ENCODE measurements at regions not wholly inside any gene's neighbourhood (a gene's known extent, or its start where the extent isn't known, plus 50 kb on each side); places are given as distances from the start of the nearest gene placed in this dataset.

DNA sequence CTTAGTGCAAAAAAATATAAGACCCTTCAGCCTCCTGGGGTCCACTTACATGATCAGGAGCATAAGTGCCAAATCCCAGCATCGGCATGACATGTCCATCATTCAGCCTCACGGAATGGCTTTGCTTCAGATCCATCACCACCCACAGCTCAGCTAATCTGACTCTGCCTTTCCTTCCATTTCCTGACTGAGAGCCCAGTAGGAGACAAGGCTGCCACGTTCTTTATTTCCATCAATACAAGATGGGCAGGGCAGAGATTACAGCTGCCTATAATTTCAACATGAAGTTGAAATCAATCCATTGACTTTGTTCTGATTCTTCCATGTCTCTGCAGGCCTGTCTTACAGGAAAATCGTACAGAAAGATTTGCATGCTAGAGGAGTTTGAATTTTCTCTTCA, 76.4 kb upstream of the UCN3 start:
- no peaks in the 10 kb centered on the region for H4K20me1 ChIP-seq (ENCODE audit: insufficient read depth, low read length)
- no peaks in the 10 kb centered on the region for H3K27me3 ChIP-seq (ENCODE audit: control insufficient read depth, insufficient read depth, low read length)
- no peak for DNase-seq
- no peak overlapping the region for H3K4me3 ChIP-seq (ENCODE audit: insufficient read depth, low read depth, low read length)
- H3K4me2 ChIP-seq (ENCODE audit: low read depth, low read length), result no peak overlapping the region
- H3K36me3 ChIP-seq (ENCODE audit: control insufficient read depth, insufficient read depth, low read length), result no peaks in the 10 kb centered on the region
- no peak overlapping the region for H3K23ac ChIP-seq (ENCODE audit: low read depth, low read length)
- no peak overlapping the region for H3K4ac ChIP-seq (ENCODE audit: low read depth, low read length)
- H3K4me1 ChIP-seq (ENCODE audit: control insufficient read depth, insufficient read depth, low read length), result peaks cover 9% of the 10 kb centered on the region
- no CpG with 5 or more reads among the region's 4 CpGs for WGBS, 2 experiments (ENCODE audit: extremely low coverage in 2 of 2, insufficient read length in 1 of 2)
- in situ Hi-C loops (cut with MboI; ENCODE audit: low sequenced_read_pairs), result loop anchor here (10.0 kb wide), 1 partner anchor 444 kb away; no protein-coding TSS in a partner anchor
- dilution Hi-C loops (cut with HindIII; ENCODE audit: low sequenced_read_pairs, unreplicated experiment), result no loop called here
- BruUV-seq (replicated peaks), result no TSS peak
- H3K9me3 ChIP-seq (ENCODE audit: control insufficient read depth, insufficient read depth, low read length), result no peaks in the 10 kb centered on the region
- H2AK9ac ChIP-seq (replicated peaks; ENCODE audit: low read depth, low read length, poor library complexity), result no peak overlapping the region
- no peak overlapping the region for H3K27ac ChIP-seq (ENCODE audit: insufficient read depth, low read length)
- H4K8ac ChIP-seq (ENCODE audit: low read depth in 2 of 2, low read length in 2 of 2), result no peak overlapping the region
- no peak overlapping the region for H2AK5ac ChIP-seq (ENCODE audit: low read depth, low read length)
- ATAC-seq (ENCODE audit: low read depth), result no peak
- no peak overlapping the region for H4K5ac ChIP-seq (ENCODE audit: low read depth, low read length)
- H2AFZ ChIP-seq (replicated peaks; ENCODE audit: low read length, poor library complexity), result no peak overlapping the region
- H3K9me1 ChIP-seq (ENCODE audit: insufficient read depth, low read length), result 0 out of 2 replicates have a peak, but pooled peaks cover 10% of the 10 kb centered on the region
- ChIA-PET CTCF (interaction anchor here (1.5 kb wide), 1 partner anchor 11 kb away, joined by 3 read pairs; no protein-coding TSS in a partner anchor), POLR2A (ENCODE audit: unreplicated experiment) (no interaction called here)
- no peaks in the 10 kb centered on the region for H3K79me1 ChIP-seq (ENCODE audit: low read depth in 1 of 2, low read length in 2 of 2)
- H3K18ac ChIP-seq (ENCODE audit: low read depth, low read length), result no peak overlapping the region
- no peak for TF ChIP-seq NFE2L2 (IDR thresholded peaks at IDR 0.05; ENCODE audit: low read depth, low read length)
- no peak for TF ChIP-seq SMC3 (IDR thresholded peaks at IDR 0.05; ENCODE audit: low read depth, low read length)
- no peak for TF ChIP-seq POLR2A (IDR thresholded peaks at IDR 0.05; ENCODE audit: low read depth, low read length)
- no peak for TF ChIP-seq BHLHE40 (IDR thresholded peaks at IDR 0.05; ENCODE audit: low read depth, low read length)
- TF ChIP-seq MAFK (IDR thresholded peaks at IDR 0.05; ENCODE audit: low read depth, low read length), result no peak
- TF ChIP-seq RFX5 (IDR thresholded peaks at IDR 0.05; ENCODE audit: low read depth, low read length), result no peak
- TF ChIP-seq, protein P1, sequence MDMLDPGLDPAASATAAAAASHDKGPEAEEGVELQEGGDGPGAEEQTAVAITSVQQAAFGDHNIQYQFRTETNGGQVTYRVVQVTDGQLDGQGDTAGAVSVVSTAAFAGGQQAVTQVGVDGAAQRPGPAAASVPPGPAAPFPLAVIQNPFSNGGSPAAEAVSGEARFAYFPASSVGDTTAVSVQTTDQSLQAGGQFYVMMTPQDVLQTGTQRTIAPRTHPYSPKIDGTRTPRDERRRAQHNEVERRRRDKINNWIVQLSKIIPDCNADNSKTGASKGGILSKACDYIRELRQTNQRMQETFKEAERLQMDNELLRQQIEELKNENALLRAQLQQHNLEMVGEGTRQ (IDR thresholded peaks at IDR 0.05; ENCODE audit: low read depth, low read length), result no peak
- TF ChIP-seq, protein P2, sequence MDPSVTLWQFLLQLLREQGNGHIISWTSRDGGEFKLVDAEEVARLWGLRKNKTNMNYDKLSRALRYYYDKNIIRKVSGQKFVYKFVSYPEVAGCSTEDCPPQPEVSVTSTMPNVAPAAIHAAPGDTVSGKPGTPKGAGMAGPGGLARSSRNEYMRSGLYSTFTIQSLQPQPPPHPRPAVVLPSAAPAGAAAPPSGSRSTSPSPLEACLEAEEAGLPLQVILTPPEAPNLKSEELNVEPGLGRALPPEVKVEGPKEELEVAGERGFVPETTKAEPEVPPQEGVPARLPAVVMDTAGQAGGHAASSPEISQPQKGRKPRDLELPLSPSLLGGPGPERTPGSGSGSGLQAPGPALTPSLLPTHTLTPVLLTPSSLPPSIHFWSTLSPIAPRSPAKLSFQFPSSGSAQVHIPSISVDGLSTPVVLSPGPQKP (IDR thresholded peaks at IDR 0.05; ENCODE audit: borderline replicate concordance, low read depth, low read length), result no peak
- no peak for TF ChIP-seq CEBPB (IDR thresholded peaks at IDR 0.05; ENCODE audit: low read depth, low read length)
- TF ChIP-seq MXI1 (IDR thresholded peaks at IDR 0.05; ENCODE audit: borderline replicate concordance, low read depth, low read length), result no peak
- TF ChIP-seq, protein P3, sequence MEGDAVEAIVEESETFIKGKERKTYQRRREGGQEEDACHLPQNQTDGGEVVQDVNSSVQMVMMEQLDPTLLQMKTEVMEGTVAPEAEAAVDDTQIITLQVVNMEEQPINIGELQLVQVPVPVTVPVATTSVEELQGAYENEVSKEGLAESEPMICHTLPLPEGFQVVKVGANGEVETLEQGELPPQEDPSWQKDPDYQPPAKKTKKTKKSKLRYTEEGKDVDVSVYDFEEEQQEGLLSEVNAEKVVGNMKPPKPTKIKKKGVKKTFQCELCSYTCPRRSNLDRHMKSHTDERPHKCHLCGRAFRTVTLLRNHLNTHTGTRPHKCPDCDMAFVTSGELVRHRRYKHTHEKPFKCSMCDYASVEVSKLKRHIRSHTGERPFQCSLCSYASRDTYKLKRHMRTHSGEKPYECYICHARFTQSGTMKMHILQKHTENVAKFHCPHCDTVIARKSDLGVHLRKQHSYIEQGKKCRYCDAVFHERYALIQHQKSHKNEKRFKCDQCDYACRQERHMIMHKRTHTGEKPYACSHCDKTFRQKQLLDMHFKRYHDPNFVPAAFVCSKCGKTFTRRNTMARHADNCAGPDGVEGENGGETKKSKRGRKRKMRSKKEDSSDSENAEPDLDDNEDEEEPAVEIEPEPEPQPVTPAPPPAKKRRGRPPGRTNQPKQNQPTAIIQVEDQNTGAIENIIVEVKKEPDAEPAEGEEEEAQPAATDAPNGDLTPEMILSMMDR (conservative IDR thresholded peaks at IDR 0.05; ENCODE audit: low read depth, low read length), result no peak
- TF ChIP-seq FOS (IDR thresholded peaks at IDR 0.05; ENCODE audit: low read depth, low read length), result no peak
- TF ChIP-seq CHD1 (IDR thresholded peaks at IDR 0.05; ENCODE audit: low read depth, low read length), result no peak
- TF ChIP-seq RAD21 (IDR thresholded peaks at IDR 0.05; ENCODE audit: low read length), result no peak
- TF ChIP-seq MAZ (IDR thresholded peaks at IDR 0.05; ENCODE audit: borderline replicate concordance, low read depth, low read length), result no peak
- no peak for TF ChIP-seq RCOR1 (IDR thresholded peaks at IDR 0.05; ENCODE audit: insufficient replicate concordance, low read length)
- H4K91ac ChIP-seq (ENCODE audit: insufficient read depth, low read depth, low read length), result no peak overlapping the region
- no peak overlapping the region for H2BK20ac ChIP-seq (ENCODE audit: low read depth, low read length)
- no peak overlapping the region for H3K9ac ChIP-seq (ENCODE audit: low read depth, low read length)
- H2BK120ac ChIP-seq (ENCODE audit: low read depth, low read length), result no peak overlapping the region
- H2BK15ac ChIP-seq (ENCODE audit: low read depth, low read length), result no peak overlapping the region
- intact Hi-C loops (cut with micrococcal nuclease), result loop anchor here (10.0 kb wide), 1 partner anchor 194 kb away; the partner anchor contains the start of gene AKR1C3
- H3K56ac ChIP-seq (ENCODE audit: extremely low read depth, insufficient read depth, low read length), result no peak overlapping the region
- no peak overlapping the region for H2BK5ac ChIP-seq (ENCODE audit: low read depth, low read length, poor library complexity, severe bottlenecking)
- no peak overlapping the region for H3K14ac ChIP-seq (replicated peaks; ENCODE audit: low read depth, low read length)
